Suprapubic skin (tissue), 4 donors: ENCODE measurements at regions not wholly inside any gene's neighbourhood (a gene's known extent, or its start where the extent isn't known, plus 50 kb on each side); places are given as distances from the start of the nearest gene placed in this dataset.
"Not testable (repeated sequence)": the region's sequence is repeated elsewhere in the genome, so short reads cannot be mapped to it uniquely, and the experiment has no call there.

Experiments used
- DNase-seq, 2 donors: peaks; one replicate each; pipeline ENCODE4 v3.0.0-alpha.2; 2019; ENCODE audit warnings: low spot score in 2 of 2
- H3K27ac ChIP-seq: fragments of 200-600 bp; sonication (generic); one replicate; pipeline ENCODE4 v1.5.1; 2019
- H3K27me3 ChIP-seq: fragments of 200-600 bp; sonication (generic); one replicate; pipeline ENCODE4 v1.5.1; 2019
- H3K36me3 ChIP-seq: fragments of 200-600 bp; sonication (generic); one replicate; pipeline ENCODE4 v1.5.1; 2019
- H3K4me1 ChIP-seq: fragments of 200-600 bp; sonication (generic); one replicate; pipeline ENCODE4 v1.5.1; 2019
- H3K4me3 ChIP-seq: fragments of 200-600 bp; sonication (generic); one replicate; pipeline ENCODE4 v1.5.1; 2019; ENCODE audit warnings: mild to moderate bottlenecking
- H3K9me3 ChIP-seq: fragments of 200-600 bp; sonication (generic); one replicate; pipeline ENCODE4 v1.5.1; 2019
- EP300 ChIP-seq: sonication (generic); formaldehyde crosslinking; IDR thresholded peaks from one replicate; pipeline ENCODE4 v1.6.1; 2017; ENCODE audit warnings: antibody characterized with exemption
- POLR2A ChIP-seq, 2 donors: fragments of 450-650 bp; IDR thresholded peaks; one replicate each; pipeline ENCODE4 v1.6.1; 2017; ENCODE audit warnings: antibody characterized with exemption in 2 of 2, mild to moderate bottlenecking in 2 of 2, moderate library complexity in 2 of 2
- POLR2AphosphoS5 ChIP-seq, 3 donors: sonication (generic); formaldehyde crosslinking; IDR thresholded peaks; one replicate each; pipeline ENCODE4 v1.6.1; 2017; ENCODE audit warnings: antibody characterized with exemption in 3 of 3
- WGBS: methylation state at CpG from one replicate; pipeline ENCODE4 v1.1.5; 2018; 5-methylcytosine and 5-hydroxymethylcytosine counted together
- TF ChIP-seq, protein P1 (sequence below), 2 donors: fragments of 200-600 bp in 1 of 2; fragments of 450-650 bp in 1 of 2; sonication (generic) in 1 of 2; IDR thresholded peaks; one replicate each; pipeline ENCODE4 v1.5.1; 2016 to 2019; ENCODE audit warnings: antibody characterized with exemption in 2 of 2, mild to moderate bottlenecking in 1 of 2, moderate library complexity in 1 of 2

DNA sequence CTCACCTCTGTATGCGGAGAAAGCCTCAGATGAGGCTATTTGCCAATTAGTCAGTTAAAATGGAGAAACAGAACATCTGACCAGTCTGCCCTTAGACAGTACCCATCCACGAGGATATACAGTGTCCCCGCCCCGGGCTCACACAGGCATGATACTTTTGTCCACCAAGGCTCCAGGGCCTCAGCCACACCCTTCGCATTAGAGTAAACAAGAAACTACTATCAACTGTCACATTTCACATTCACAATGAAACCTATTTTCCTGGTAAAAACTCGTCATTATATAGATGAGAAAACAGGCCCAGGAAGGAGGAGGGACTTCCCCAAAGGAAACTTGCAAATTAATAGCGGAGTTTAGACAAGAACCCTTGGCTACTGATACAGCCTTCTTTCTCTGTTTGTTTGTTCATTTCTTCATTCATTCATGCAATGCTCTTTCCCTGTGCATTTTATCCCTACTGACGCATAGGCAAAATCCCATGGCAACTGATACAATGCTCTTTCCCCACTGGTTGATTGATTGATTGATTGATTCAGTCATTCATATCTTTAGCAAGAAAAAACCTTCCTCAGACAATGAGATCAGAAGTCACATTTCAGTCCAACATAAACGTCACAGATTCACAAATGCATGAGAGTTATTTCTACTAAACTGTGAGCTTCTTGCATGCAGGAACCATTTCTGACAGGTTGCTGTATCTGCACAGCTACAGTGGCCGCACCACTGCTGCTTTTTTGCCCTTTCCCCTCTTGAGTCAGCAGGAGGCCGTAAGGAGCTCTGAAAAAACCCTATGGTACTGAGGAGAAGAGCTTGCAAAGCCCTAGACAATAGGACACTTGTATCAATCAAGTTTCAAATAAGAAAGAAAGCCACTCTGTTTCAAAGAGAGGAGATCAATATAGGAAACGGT lies 777.1 kb downstream of the RNF144A start:
- Histone ChIP-seq H3K9me3 (no peaks in the 10 kb centered on the region), H3K27ac (no peak overlapping the region), H3K4me1 (no peaks in the 10 kb centered on the region), H3K36me3 (no peaks in the 10 kb centered on the region), H3K4me3 (no peak overlapping the region), H3K27me3 (no peaks in the 10 kb centered on the region)
- 82% methylated on average over 12 of the region's 12 CpGs for WGBS
- DNase-seq, result no peak
- no peak for TF ChIP-seq POLR2AphosphoS5 (IDR thresholded peaks at IDR 0.05)
- TF ChIP-seq, protein P1, sequence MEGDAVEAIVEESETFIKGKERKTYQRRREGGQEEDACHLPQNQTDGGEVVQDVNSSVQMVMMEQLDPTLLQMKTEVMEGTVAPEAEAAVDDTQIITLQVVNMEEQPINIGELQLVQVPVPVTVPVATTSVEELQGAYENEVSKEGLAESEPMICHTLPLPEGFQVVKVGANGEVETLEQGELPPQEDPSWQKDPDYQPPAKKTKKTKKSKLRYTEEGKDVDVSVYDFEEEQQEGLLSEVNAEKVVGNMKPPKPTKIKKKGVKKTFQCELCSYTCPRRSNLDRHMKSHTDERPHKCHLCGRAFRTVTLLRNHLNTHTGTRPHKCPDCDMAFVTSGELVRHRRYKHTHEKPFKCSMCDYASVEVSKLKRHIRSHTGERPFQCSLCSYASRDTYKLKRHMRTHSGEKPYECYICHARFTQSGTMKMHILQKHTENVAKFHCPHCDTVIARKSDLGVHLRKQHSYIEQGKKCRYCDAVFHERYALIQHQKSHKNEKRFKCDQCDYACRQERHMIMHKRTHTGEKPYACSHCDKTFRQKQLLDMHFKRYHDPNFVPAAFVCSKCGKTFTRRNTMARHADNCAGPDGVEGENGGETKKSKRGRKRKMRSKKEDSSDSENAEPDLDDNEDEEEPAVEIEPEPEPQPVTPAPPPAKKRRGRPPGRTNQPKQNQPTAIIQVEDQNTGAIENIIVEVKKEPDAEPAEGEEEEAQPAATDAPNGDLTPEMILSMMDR (IDR thresholded peaks at IDR 0.05), result no peak
- no peak for TF ChIP-seq EP300
- no peak for TF ChIP-seq POLR2A (IDR thresholded peaks at IDR 0.05)

DNA sequence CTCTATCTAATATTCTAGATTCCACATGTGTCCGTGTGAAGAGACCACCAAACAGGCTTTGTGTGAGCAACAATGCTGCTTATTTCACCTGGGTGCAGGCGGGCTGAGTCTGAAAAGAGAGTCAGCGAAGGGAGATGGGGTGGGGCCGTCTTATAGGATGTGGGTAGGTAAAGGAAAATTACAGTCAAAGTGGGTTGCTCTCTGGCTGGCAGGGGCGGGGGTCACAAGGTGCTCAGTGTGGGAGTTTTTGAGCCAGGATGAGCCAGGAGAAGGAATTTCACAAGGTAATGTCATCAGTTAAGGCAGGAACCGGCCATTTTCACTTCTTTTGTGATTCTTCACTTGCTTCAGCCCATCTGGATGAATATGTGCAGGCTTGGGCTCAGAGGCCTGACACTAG lies 779.3 kb downstream of the RNF144A start:
- not testable (repeated sequence) for H3K9me3 ChIP-seq, H3K27me3 ChIP-seq, H3K36me3 ChIP-seq, H3K4me1 ChIP-seq, H3K4me3 ChIP-seq, H3K27ac ChIP-seq, DNase-seq
- WGBS, result 87% methylated on average over 6 of the region's 6 CpGs

DNA sequence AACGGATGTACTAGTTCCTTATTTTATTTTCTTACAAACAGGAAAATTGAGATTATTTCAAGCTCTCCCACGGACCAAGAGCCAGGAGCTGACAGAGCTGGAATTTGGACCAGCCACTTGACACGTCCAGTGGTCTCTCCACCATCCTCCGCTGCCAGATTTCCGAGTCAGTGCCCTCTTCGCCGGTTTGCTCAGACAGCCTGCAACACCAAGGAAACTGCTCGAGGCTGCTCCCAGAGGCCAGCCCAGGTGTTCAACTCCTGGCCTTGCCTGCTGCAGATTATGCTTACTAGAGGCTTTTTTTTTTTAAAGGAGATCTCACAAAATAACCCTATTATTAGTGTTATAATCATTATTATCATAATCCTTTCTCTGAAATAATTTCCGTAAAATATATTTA lies 779.8 kb downstream of the RNF144A start:
- no peak overlapping the region for H3K4me3 ChIP-seq
- H3K9me3 ChIP-seq, result no peaks in the 10 kb centered on the region
- no peak for DNase-seq
- no peak overlapping the region for H3K27ac ChIP-seq
- H3K36me3 ChIP-seq, result no peaks in the 10 kb centered on the region
- WGBS, result 91% methylated on average over 9 of the region's 9 CpGs
- no peaks in the 10 kb centered on the region for H3K4me1 ChIP-seq
- H3K27me3 ChIP-seq, result no peaks in the 10 kb centered on the region
- TF ChIP-seq, protein P1 (IDR thresholded peaks at IDR 0.05), result no peak
- TF ChIP-seq POLR2A (IDR thresholded peaks at IDR 0.05), result no peak
- TF ChIP-seq POLR2AphosphoS5 (IDR thresholded peaks at IDR 0.05), result no peak
- no peak for TF ChIP-seq EP300

DNA sequence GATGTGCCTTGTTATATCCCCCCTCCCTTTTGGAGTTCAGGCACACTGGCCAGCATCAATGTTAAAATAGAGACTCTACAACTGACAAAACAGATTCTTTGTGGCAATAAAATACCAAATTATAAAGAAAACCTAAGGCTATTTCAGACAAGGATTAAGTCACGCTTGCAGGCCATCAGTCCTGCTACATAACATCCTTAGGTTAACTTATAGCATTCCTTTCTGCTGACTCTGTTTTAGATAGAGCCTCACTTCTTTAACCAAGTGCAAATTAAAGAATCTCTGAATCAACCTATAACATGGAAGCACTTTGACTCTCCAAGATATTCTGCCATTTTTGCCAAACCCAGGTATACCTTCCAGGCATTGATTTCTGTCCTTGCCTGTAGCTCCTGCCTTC lies 784.6 kb downstream of the RNF144A start:
- no peak overlapping the region for H3K4me3 ChIP-seq
- no peak overlapping the region for H3K27ac ChIP-seq
- TF ChIP-seq POLR2AphosphoS5 (IDR thresholded peaks at IDR 0.05) (no peak), POLR2A (IDR thresholded peaks at IDR 0.05) (no peak), EP300 (no peak)
- TF ChIP-seq, protein P1 (IDR thresholded peaks at IDR 0.05), result no peak
- H3K4me1 ChIP-seq, result no peaks in the 10 kb centered on the region
- no peaks in the 10 kb centered on the region for H3K36me3 ChIP-seq
- no peaks in the 10 kb centered on the region for H3K27me3 ChIP-seq
- 96% methylated on average over 1 of the region's 1 CpG for WGBS
- no peak for DNase-seq
- H3K9me3 ChIP-seq, result no peaks in the 10 kb centered on the region

DNA sequence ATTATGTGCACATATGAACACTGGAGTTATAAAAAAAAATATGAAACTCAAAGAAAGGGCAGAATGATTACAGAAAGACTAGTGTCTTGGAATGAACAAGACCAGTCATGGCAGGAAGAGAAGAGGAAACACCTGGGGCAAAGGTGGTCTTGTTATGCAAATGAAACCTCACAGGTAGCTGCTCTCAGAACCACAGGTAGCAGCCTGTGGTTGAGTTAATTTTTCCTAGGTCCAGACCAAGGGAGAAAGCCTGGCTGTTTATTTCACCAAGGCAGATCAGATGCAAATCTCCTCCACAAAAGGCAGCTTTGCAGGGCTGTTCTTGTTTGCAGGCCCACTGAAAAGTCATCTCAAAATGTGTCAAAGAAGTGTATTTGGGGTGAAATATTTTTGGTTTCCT lies 785.8 kb downstream of the RNF144A start:
- DNase-seq, result no peak
- Histone ChIP-seq H3K4me1 (no peaks in the 10 kb centered on the region), H3K27ac (no peak overlapping the region), H3K4me3 (no peak overlapping the region), H3K9me3 (no peaks in the 10 kb centered on the region), H3K36me3 (no peaks in the 10 kb centered on the region), H3K27me3 (no peaks in the 10 kb centered on the region)
- TF ChIP-seq, protein P1 (IDR thresholded peaks at IDR 0.05), result no peak
- TF ChIP-seq POLR2AphosphoS5 (IDR thresholded peaks at IDR 0.05), result no peak
- TF ChIP-seq POLR2A (IDR thresholded peaks at IDR 0.05), result no peak
- no peak for TF ChIP-seq EP300
